ENCODE measurements at regions not wholly inside any gene's neighbourhood (a gene's known extent, or its start where the extent isn't known, plus 50 kb on each side); places are given as distances from the start of the nearest gene placed in this dataset.

DNA sequence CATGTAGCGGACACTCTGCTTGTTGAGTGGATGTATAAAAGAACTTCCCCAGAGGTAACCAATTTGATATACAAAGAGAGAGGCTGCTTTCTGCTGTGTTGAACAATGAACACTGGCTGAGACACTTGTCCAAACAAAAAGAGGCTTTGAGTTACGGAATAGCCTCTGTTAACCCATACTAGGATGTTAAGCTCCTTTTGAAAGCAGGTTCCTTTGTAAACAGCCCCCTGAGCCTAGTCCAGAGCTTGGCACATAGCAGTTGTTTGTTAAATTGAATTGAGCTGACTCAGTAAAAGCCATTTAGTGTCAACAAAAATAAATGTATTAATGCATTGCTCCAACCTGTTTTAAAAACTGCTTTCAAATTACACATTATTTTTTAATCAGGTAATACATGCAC, 200.1 kb downstream of the MZT1 start:
- DNase-seq: no peak

DNA sequence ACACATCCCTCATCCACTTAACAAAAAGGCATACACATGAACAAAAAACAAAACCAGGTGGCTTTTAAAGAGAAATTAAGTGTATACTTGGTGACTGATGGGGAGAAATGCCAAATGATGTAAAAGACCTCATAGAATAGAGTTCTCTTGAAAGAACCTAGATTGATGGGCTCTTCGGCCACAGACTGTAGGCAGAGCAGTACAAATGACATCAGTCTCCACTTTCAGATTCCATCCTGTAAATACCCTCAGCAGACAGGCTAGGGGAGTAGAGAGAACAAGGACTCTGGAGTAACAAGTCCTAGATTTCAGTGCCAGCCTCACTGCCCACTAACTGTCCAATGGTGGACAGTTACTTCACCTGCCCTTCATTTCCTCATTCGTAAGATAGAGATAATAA, 203.8 kb downstream of the MZT1 start:
- no peak for DNase-seq

DNA sequence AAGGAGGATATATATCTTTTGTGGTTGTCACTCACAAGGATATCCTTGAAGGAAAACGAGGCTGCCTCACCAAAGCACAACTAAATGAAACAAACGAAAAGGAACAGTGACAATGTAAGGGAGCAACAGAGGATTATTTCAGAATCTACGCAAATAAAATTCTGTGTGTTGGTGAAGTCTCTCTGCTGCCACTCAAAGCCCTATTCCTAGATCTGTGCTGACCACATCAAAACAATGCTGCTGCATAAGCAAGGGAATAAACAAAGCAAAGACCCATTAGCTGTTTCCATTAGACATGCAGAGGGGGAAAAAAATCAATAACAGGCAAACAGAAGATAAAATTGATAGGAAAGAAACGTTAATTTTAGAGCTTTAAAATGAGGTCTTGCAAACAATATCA, 204.4 kb downstream of the MZT1 start:
- no peak for DNase-seq

DNA sequence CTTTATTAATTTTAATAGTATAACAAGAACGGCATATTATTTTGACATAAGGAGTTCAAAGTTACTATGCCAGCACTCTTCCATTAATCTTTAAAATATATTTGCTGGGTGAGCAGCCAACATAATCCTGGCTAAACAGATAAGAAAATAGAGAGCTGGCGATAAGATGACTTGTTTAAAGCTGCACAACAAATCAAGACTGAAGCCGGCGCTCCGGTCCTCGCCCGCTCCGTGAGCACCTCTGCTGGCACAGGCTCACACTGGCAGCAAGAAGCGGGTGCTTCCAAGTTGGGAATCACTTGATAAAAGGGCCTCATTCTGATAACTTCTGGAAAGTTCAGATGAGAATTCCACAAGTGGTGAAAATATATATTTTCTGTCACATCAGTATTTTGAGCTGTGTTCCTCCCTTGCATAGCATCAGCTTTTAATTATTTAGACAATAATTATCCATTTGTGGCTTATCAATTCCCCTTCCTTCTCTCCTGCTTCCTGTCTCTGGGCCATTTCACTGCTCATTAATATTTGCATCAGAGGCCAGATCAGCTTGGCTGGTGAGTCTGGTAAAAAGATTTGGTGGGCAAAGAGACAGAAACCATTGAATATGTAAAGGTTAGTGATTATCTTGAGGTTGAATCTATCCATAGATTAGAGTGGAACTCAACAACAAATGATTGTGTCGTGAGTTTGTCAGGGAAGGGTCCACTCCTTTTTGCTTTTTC, 205.3 kb downstream of the MZT1 start:
- no peak for DNase-seq

DNA sequence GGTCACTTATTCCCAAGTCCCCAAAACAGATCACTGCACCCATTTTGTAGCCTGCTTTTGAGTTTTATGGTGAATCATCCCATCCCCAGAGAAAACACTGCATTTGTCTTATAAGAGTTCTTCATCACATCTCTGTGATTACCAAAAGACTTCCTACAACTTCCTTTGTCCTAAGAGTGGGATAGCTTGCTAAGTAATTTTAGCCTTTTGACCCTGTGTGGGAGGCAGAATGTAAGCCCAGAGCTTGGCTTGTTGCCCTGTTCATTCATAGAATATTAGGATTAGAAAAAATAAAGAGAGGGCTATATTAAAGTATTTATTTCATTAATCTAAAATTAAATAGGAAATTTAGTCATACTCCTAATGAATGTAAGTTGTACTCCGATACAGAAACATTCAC, 213.3 kb downstream of the MZT1 start:
- no peak for DNase-seq

DNA sequence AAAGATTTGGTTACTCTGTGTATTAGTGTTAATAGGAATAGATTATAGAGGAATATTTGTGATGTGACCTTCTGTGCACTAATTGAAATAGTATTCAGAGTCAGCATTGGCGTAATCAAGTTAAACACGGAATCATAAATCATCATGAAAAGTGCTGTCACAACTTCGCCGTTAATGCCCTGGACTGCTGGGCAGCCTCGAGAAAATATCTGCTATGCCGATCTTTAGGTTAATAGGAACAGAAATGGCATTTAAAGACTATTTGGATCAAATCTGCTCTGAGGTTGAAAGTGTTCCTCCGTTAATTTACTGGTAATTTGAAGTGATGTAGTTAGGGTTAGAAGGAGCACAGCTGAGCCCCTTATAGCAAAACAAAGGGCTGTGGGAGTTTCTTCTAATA, 219.0 kb downstream of the MZT1 start:
- no peak for DNase-seq

DNA sequence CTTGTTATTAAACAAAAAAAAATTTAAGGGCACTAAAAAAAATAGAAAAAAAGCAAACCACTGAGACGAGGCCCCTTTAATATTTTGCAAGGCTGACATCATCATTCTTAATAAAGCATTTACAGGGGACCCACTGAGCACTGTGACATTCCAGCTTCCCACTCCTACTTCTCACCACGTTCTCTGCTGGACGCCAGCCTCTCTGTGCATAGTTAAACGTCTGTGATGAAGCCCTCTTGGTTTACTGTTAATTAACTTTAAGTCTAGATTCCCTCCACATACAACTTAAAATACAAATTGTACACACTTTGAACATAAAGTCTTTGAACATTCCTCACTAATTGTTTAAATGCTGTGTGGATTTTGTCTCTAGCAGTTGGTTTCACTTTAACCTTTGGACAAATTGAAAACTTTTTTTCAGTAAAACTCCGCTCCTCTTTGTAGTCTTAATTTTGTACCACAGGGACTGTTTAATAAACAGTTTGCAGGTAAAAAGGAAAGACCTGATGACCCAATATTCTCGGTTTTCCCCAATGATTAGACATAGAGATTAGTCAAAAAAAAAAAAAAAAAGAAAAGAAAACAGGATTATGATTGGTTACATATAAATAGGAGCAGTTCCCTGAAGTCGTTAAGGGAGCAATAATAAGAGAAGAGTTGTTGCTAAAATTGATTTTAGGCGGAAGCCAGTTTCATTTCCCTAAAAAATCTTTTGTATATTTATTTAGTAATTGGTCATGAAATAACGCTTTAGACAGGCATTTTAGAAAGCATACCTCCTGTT, 219.8 kb downstream of the MZT1 start:
- DNase-seq: no peak

DNA sequence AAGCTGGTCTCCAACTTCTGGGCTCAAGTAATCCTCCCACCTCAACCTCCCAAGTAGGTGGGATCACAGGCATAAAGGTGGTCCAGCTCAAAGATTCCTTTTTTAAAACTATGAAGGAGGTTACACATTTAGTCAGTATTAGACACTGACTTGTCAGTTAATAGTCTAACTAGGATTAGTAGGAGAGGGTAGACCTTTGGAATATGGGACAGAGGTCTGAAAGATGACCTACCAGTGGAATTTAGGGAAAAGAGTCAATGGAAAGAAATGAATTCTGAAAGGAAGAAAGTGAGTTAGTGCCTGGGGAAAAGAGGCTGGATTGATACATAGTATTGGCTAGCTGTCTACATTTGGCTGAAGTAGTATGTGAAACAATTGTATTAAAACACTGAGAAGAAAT, 220.7 kb downstream of the MZT1 start:
- no peak for DNase-seq

DNA sequence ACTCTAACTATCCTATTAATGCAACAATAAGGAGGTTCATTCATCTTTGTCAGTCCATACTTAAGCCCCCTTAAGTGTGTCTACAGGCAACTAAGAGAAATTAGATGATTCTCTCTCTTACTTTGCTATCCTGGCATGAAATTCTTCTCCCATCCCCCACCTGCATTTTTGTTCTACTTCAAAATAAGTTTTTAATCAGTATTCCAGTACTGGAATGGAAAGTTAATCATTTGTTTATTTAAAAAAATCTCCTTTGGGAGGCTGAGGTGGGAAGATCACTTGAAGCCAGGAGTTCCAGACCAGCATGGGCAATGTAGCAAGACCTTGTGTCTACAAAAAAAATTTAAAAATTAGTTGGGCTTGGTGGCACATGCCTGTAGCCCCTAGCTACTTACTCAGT, 222.1 kb downstream of the MZT1 start:
- no peak for DNase-seq

DNA sequence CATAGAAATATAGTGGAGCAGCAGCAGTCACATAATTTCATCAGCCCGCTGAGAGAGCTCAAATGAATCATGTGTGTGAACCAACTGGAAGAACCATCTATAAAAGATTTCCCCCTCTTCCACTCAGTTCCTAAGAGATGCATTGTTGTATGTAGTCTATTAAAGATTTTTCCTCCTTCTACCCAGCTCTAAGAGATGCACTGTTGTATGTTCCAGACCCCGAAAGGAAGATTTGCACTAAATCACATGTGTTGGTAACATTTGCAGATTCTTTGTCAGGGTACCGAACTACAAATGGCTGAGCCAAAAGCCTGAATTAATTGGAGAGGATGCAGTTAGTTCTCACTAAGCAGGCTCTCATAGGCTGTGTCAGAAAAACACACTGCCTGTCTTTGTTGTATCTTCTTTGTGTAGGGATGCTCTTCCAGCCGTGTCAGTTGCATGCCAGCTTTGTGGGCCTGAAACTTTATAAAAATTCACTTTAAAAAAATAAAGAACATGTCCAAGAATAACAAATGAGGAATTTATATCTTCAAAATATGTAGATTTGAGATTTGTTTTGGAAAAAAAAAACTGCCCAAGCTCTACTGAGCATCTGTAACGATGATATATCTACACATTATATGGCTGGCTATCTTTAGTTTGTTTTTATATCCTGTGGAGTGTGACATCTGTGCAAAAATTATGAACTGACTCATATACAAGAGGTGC, 223.1 kb downstream of the MZT1 start:
- DNase-seq: no peak

DNA sequence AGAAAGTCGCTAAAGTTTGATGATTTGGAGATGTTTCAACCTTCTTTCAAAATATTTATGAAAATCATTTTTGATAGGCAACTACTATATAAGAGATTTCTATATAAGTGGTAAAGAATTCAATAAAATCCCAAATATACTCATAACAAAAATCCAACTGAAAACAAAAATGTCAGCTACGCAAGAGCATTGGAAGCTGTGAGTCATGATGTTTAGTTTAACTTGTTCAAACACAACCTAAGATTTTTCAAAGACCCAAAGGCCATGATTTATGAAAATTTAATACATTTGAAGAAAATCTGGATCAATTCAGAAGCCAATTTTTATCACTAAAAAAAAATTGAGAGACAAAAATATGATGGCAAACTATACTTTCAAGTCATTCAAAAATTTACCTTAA, 226.6 kb downstream of the MZT1 start:
- no peak for DNase-seq

DNA sequence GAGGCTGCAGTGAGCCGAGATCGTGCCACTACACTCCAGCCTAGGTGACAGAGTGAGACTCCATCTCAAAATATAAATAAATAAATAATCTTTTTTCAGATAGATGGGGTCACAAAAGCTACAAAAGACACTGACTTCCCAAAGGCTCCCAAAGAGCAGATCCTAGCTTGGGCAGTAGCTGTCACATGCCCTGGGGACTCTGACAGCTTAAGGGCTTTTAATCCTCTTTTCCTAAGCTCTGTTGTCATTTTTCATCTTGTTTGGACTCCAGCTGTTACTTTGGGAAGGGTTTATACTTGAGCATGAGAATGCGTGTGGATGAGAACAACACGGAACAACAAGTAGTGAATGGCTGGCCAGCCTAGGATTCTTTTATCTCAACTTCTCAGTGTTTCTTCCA, 231.7 kb downstream of the MZT1 start:
- DNase-seq: no peak

DNA sequence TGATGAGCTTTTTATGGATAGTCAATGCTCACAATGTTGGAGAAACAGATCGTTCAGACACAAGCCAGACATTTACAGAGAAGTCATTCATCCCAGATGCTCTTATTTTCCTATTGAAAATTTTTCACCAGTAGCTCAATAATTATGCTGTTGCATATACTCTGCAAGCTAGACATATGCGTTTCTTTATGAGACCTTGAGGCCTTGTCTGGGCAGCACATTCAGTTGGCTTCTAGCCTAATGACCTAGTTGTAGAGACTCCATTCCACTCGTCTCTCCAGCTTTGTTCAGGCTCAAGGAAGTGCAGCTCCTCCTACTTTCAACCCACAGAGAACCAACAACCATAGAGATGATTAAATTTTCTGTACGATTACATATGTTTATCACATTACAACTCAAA, 237.7 kb downstream of the MZT1 start:
- no peak for DNase-seq

DNA sequence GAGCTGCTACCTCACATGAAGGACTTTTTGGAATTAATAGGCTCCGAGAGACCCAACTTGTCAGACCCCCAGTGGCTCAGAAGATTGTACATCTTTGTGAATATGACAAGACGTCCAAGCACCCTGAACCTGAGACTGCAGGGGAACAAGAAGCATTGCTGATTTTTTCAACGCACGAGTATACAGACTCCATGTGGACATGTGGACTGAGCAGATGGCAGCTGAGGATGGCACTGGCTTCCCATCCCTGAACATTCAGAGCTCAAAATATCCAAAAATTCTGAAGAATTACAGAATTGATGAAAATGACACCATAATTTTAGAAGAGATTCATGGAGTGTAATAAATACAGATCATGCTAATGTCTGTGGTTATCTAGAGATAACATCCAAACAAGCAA, 254.1 kb downstream of the MZT1 start:
- no peak for DNase-seq

DNA sequence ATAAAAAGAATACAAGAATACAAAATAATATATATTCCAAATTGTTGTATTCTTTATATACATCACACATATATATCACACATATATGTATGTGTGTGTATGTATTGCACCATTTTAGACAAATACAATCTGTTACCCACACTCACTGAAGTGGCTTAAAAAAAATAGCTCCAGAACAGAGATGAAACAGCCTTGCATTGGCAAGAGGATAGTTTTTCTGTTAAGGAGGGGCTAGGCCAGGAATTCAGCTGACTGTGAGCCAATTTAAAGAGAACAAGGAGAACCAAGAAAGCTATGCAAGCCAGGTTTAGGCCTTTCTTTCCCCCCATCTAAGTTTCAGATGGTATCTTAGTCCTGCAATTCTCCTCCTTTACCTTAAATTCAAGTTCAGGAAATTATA, 257.5 kb downstream of the MZT1 start:
- DNase-seq: no peak

DNA sequence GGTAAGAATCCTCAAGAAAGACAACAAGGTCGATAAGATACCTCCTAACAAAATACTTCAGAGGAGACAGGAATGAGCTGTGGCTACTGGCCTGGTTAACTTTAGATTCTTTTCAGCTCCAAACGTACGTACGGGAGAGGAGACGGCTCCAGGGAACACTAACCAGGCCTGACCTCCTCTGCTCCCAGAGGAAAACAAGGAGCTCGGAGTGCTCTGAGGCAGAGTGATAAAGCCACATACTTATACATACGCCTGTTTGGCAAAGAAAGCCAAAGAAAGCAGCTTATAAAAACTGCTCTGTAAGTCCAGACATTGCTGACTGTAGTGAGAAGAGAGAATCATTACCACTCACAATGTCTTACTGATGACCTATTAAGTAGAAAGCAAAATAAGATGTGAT, 263.9 kb downstream of the MZT1 start:
- DNase-seq: no peak

DNA sequence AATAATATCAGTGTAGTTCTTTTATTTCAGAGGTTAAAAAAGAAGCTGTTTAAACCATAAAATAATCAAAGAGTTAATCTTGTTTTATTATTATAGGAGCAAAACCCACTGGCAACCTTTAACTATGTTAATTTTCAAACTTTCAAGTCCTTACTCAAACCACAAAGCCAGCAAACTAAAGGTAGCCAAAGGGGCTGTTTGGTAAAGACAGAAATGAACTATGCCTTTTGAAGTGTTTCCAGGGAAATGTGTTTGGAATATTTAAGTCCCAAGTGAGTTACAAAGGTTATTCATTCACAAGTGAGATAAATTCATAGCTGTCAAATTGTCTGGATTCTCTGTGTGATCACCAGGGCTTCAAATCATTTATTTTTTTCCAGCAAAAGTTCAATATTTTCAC, 264.7 kb downstream of the MZT1 start:
- no peak for DNase-seq

DNA sequence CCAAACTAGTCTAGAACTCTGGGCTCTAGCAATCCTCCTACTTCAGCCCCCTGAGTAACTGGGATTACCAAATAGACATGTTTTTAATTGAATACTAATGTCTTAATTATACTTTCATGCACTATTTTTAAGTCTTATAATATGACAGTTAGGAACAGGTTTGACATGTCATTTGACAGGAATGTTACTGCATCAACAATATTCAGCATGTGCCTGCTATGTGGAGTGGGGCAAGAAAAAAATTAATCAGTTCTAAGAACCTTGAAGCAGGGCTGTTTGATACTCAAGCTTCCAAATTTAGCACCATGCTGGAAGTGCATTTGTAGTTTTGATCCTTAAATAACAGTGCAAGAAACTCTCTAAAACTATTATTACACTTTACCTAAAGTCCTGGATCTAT, 265.3 kb downstream of the MZT1 start:
- no peak for DNase-seq

DNA sequence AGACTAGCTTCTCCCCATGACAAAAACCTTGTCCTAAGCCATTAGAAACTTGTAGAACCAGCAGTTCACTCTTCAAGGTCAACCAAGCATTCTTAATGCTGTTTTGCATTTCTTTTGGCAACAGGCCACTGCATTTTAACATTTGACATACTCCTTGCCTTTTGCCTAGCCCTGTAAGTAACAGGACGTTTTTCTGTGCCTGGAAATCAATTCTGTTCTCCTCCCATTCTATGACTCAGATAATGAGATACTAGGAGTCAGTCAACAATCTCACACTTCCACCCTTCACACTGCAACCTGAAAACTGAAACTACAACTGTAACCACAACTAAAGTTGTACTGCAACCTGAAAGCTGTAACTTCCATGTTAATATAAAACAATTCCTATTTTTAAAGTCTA, 268.7 kb downstream of the MZT1 start:
- no peak for DNase-seq

DNA sequence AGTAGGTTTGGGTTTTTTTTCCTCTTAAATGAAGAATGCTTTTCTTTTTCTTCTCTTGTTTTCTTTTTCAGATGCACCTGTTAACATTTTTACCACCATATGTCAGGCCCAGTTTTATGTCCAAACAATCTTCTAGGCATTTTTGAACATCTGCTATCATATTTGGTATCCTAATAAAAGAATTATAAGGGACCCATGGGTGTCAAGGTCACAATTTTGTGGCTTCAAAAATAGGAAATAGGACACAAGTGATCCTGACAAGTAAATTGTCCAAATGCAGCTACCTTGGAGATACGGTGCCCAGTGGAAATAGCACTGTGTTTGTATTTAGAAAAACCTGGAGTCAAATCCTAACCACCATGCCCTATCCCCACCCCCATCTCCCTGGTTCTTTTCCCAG, 270.3 kb downstream of the MZT1 start:
- no peak for DNase-seq

DNA sequence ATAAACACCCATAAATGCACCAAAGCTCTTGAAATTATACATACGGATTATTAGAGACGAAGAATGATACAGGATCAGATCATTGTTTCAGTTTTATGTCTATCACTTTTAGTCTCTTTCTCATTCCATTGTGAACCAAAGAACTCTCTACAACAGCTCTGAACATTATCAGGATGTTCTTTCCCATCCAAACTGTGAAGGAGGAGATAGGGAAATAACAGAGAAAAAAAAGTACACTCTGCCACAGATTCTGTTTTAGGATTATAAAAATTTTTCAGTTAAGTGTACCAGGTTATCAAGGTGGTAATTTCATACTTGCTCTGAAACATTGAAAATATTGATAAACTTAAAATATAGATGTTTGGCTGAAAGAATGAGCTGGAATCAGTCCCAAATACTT, 270.9 kb downstream of the MZT1 start:
- no peak for DNase-seq

DNA sequence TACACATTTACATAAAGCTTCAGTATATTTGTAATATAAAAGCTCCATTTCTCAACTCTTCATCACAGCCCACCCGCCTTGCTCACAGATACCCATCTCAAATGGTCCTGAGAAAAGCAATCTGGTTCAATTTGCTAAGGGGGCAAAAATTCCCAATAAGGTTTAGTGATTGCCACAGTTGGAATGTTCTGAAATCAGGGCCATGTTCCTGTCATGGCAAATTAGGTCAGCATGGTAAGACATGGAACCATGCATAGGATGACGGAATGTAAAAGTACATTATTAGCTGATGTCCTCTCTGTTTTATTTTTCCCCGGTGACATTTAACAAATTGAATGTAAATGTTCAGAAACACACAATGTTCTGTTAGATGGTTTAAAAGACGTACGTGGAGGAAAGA, 274.3 kb downstream of the MZT1 start:
- DNase-seq: no peak

DNA sequence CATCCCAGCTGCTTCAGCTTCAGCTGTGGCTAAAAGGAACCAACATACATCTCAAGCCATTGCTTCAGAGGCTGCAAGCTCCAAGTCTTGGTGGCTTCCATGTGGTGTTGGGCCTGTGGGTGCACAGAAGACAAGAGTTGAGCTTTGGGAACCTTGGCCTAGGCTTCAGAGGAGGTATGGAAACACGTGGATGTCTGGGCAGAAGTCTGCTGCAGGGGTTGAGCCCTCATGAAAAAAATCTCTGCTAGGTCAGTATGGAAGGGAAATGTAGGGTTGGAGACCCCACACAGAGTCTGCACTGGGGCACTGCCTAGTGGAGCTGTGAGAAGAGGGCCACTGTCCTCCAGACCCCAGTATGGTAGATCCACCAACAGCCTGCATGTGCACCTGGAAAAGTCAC, 279.3 kb downstream of the MZT1 start:
- DNase-seq: no peak

DNA sequence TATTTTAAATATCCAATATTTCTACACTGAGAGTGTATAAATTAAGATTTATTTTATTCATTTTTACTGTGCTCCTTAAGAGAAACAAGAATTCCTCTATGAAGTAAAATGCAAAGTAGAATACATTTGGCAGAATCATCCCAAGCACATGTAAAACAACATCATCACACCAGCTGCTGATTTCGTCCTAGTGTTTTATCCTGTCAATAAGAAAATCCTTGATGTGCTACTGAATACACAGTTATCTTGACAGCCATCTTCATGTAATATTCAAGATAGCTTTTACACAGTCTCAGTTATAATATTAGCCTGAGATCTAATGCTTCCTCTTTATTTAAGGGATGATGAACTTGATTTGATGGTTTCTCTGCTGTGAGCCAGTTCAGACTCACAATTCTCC, 282.4 kb downstream of the MZT1 start:
- no peak for DNase-seq
